NCI-H2227 (cell line): ENCODE measurements at regions not wholly inside any gene's neighbourhood (a gene's known extent, or its start where the extent isn't known, plus 50 kb on each side); places are given as distances from the start of the nearest gene placed in this dataset.

Experiments
- DNase-seq: peaks from one replicate; lab custom pipeline; 2025; ENCODE audit not compliant: unreplicated experiment; lab: John Stamatoyannopoulos, UW

DNA sequence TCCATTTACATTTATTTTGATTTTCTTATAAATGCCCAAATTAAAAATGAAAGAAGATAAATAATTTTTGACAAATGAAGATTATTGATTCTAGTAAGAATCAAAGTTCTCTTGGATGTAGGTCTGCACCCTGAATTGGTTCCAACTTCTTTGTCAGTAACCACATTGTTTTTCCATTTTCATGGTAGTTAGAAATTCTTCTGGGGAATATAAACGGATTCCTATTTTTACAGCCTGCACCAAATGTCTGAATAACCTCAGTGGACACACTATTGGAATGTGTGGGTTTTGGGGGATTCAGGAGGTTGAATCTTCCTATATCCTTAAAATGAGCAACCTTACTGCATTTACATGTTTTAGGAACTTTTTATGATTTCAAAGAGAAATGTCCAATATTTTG lies 1085.3 kb upstream of the MAP3K7 start:
- DNase-seq = no peak

GRCh38 chr6:91669871-91670268 lies 1083.0 kb upstream of the MAP3K7 start:
- no peak for DNase-seq

DNA sequence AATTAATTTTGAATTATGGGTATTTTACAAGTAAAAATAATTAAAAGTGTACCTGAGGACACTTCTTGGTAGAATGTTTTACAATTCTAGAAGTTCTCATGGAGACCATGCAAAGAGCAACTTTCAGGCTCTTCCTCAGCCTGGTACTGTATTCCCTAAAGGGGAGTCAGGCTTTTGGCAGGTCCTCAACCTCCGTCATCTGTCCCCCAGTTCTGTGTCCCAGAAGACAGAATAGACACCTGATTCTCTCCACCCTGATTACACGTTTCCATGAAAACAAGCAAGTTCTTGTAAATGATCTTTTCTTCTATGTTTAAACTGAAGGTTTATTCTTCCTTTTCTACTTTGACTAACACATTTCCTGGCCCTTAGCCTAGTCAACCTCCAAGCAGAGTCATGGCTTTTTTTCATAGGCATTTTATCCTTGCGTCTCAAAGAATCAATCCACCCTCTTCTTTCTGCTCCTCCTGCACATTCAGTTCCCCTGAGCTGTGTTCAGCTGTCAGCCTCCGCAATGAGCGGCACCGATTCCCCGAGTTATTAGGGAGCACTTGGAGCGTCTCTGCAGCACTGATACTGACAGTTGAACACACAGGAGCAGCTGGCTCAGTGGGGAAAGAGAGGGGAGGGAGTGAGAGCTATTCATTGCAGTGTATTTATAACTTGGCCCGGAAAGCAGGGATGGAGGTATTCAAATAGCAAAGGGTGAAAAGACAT lies 1082.4 kb upstream of the MAP3K7 start:
- DNase-seq = peak; percentile 47

GRCh38 chr6:91667596-91667995 lies 1080.7 kb upstream of the MAP3K7 start:
- DNase-seq = no peak

DNA sequence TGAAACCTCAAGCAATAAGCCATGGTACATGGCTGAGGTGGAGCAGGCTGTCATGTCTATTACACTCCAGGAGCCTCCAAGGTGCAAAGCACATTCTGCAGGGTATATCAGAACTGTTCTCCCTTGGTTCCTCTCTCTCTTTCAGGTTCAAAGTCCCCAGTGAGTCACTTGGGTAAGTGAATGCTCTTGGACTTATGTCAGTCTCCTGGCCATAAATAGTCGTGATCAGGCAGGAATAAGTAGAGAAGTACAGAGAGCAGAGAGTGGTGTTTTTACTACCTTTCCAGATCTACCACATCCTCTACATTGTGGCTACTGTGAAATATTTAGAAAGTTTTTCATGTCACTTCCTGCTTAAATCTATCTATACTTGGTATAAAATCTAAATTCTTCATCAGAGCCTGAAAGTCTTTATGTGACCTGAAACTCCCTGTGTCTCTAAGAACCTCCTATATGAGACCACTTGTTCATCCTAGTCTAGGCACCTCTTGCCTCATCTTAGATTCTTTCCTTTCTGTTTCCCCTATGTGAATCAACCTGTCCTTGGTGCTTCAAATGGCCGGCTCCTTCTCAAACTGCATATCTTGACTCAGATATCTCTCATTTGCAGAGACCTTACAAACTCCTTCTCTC lies 1077.6 kb upstream of the MAP3K7 start:
- DNase-seq = no peak

- no peak for DNase-seq
Measured at GRCh38 chr6:91660893-91661292, 1074.0 kb upstream of the MAP3K7 start.

GRCh38 chr6:91659891-91660290 lies 1073.0 kb upstream of the MAP3K7 start:
- no peak for DNase-seq

- peak; percentile 13 for DNase-seq
Measured at GRCh38 chr6:91654793-91655192, 1067.9 kb upstream of the MAP3K7 start.

DNA sequence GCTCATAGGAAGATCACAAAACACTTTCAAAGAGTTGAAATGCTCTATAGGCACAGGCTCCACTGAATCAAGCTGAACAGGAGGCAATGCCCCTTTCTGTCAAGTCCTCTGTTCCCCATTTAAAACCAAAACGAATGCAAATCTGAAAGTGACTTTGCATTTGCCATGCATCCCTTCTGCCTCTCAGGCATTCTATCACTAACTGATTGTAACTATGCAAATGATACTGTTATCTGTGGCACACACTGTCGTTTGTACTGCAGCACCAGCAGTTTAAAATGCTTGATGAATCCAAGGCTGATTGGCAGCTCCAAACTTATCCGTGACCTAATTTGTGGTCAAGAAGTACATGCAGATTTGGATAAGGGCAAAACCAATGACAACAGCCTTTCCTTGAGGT lies 1067.5 kb upstream of the MAP3K7 start:
- DNase-seq = no peak

DNA sequence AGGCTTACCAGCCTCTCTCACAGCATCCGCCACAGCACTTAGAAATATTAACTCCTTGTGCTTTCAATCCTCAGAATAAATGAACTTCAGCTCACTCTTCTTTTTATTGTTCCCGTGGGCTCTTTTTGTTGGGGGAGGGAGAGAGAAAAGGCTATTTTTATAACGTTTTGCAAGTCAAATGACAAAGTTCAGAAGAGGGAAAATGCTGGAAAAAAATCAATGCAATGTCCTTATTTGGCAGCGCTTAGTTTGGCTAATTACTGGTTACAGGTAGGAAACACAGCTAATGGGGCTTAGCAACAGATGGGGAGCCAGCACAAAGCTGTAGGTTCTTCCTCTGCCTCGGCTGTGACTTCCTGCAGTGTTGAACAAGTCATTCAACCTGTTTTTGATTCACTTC lies 1067.0 kb upstream of the MAP3K7 start:
- peak; percentile 53 for DNase-seq

- peak; percentile 9 for DNase-seq
Measured at GRCh38 chr6:91653076-91653723, 1066.3 kb upstream of the MAP3K7 start.

GRCh38 chr6:91646649-91647048 lies 1059.8 kb upstream of the MAP3K7 start:
- DNase-seq = no peak

DNA sequence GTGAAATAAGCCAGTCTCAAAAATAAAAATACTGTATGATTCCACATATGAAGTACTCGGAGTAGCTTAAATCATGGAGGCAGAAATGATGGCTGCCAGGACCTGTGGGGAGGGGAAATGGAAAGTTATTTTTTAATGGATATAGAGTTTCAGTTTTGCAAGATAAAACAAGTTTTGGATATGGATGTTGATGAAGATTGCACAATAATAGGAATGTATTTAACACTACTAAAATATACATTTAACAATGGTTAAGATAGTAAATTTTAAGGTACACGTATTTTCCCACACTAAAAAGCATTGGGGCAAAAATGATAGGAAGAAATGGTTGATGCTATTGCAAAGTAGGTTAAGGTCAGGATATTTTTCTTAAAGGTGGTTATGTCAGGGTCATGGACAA lies 1058.9 kb upstream of the MAP3K7 start:
- DNase-seq = no peak

GRCh38 chr6:91637217-91637616 lies 1050.3 kb upstream of the MAP3K7 start:
- no peak for DNase-seq

DNA sequence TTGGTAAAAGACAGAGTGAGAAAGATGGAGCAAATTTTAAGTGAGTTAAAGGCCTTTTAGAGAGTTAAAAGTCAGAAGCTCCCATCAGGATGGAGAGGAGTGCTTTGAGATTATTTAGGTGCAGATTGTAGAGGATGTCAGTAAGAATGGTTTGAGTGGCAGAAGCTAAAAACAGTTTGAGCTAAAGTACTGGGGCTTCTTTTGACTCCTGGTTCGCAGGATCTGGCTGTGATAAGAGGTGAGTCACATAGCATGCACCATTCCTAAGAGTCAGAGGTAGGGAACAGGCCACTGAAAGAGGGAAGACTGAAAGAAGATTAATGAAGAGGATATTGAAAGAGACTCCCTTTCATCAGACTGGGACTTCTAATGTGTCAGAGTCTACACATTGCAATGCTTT lies 1047.9 kb upstream of the MAP3K7 start:
- DNase-seq = no peak

GRCh38 chr6:91633374-91634111 lies 1046.7 kb upstream of the MAP3K7 start:
- peak; percentile 16 for DNase-seq

- DNase-seq = no peak
Measured at GRCh38 chr6:91632308-91632707, 1045.4 kb upstream of the MAP3K7 start.

GRCh38 chr6:91631227-91631626 lies 1044.4 kb upstream of the MAP3K7 start:
- no peak for DNase-seq

GRCh38 chr6:91626911-91627310 lies 1040.0 kb upstream of the MAP3K7 start:
- no peak for DNase-seq

DNA sequence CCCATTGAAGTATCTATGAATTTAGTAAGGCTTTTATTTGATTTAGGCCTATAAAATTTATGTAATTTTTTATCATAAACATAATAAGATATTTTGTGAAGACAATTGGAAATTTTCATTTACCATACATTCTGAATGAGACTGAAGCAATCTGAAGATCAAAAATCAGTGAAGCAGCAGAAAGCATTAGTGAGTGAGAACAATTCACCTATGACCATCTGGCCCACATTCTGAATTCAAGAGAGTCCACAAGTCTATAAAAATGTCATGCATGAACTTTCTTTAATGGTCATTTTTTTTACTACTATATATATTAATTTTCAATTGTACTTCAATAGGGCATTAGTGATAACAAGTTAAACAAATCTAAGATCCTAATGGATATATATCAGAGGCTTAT lies 1026.6 kb upstream of the MAP3K7 start:
- DNase-seq = no peak

DNA sequence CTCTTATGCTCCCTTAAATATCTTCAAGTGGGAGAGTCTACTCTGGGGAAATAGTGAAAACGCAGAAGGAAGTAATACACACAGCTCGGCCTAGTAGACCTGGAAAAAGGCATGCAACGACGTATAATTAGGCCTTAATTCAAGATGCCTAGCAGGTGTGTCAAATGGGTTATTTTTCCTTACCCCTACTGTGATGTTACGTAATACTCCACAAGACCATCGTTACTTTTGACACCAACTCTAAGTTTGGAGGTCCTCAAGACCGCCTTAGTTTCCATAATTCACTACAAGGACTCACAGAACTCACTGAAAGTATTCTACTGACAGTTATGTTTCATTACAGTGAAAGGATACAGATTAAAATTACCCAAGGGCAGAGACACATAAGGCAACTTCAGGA lies 1024.3 kb upstream of the MAP3K7 start:
- DNase-seq = no peak

DNA sequence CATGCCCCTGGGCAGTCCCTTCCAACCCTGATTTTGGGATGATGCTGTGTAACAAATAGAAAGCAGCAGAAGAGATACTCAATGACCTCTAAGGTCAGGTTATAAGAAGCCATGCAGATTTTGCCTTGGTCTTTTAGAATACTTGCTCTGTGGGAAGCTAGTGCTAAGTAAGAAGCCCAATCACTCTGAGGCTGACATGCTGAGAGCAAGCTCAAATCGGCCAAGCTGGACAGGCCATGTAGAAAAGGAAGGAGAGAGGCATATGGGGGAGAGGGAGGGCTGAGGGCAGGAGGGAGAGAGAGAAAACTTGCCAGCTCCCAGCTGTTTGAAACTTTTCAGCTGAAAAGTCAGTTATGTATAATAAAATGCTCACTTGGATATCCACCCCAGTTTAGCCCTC lies 1021.6 kb upstream of the MAP3K7 start:
- no peak for DNase-seq
